GM19463 (cell line): ENCODE measurements at regions not wholly inside any gene's neighbourhood (a gene's known extent, or its start where the extent isn't known, plus 50 kb on each side); places are given as distances from the start of the nearest gene placed in this dataset.
A peak's percentile ranks its signal among the peaks of the same experiment; 100 is the strongest.

Experiments
- ATAC-seq: cut with Tn5 transposase; IDR thresholded peaks from one replicate; pipeline ENCODE4 v1.9.1; 2021; ENCODE audit warnings: mild to moderate bottlenecking, moderate library complexity; ENCODE audit not compliant: unreplicated experiment

DNA sequence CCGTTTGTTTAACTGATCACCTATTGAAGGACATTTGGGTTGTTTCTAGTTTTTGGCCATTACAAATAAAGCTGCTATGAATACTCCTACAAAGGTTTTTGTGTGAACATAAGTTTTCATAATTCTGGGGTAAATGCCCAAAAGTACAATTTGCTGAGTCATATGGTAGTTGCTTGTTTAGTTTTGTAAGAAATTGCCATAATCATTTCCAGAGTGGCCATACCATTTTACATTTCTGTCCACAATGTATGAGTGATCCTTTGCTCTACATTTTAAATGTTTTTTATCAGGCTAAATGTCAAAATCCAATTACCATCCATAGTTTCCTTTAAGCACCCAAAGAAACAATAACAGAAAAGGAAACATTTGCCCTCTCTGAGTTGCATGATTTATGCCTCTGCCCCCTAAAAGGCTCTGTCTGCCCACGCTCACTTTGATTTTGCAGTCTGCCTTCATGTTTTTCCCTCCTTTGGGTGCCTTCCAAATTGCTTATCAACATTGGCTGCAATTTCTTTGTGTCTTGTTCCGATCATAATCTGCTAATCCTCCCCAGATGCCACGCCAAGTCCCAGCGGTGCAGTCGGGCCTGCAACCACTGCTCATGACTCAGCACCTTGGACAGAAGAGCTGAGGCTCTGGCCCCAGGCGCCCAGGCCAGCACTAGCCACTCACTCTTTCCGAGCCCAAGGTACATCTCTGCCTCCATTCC, 339.2 kb downstream of the PIK3R1 start:
- ATAC-seq = no peak

DNA sequence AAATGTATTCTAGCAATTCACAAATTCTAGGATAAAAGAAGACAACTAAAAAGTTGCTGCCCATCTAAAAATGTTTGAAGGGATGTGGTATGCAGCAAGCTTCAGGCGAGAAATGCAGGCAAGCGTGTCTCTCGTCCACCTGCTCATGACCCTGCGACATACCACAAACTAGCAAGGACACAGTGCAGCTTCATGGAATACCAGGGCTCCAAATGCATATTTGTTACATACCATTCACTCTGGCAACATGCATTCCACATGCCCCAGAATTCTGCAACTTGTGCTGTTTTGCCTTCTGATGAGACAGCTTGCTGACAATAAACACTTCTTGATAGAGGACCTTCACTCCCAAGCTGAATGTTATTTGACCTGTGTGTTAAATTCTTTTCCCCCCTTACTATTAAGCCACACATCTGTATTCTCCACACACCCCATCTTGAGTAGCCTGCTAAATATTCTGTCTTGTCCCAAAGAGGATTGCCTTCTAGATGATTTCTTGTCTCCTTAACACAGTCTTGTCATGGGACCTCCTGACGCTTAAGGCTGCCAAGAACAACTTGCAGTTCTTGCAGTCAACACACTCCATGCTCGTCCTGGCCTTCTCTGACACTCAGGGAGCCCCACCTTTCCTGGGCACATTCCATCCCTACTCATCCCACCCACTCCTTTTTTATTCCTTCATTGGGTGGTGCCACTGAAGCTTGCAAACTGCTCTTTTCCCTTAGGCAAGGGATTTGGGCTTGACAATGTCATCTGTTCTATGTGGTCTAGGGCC, 340.5 kb downstream of the PIK3R1 start:
- no peak for ATAC-seq

- no peak for ATAC-seq
Observed at GRCh38 chr5:68557162-68557936, 341.8 kb downstream of the PIK3R1 start.

DNA sequence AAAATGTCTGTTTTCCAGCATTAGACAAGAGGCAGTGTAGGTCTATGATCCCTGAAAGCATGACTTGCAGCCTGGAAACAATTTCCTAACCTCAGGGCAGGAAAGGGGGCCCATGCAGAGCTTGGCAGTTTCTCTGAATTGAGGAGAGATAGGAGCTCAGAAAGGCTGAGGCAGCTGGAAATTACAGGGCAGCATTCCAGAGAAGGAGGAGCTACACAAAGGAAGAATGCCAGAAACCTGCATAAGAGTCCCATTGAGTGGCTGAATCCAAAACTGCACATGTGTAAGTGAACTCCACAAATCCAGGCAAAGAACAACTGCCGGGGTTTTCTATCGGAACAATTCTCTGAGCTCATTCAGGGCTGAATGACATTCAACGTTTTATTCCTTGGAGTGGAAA, 346.8 kb downstream of the PIK3R1 start:
- no peak for ATAC-seq

- ATAC-seq = peak; percentile 90
Observed at GRCh38 chr5:68565427-68565826, 349.9 kb downstream of the PIK3R1 start.

DNA sequence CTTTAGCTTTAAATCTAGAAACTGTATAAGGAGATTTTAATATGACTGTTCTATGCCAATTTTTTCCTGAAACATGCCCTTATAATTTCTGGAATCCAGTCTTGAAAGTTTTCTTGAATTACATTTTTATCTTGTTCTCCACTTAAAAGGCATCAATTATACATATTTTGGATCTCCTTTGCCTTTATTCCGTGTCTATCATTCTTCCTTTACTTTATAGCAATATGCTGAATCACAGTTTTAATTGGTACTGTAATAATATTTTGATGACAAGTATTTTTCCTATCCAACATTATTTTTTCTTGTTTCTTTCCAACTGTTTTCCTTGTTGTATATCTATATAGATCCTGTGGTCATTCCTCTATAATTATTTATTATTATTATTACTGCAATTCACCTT, 361.2 kb downstream of the PIK3R1 start:
- ATAC-seq = no peak

- no peak for ATAC-seq
Observed at GRCh38 chr5:68582284-68582683, 366.7 kb downstream of the PIK3R1 start.

GRCh38 chr5:68587171-68587570, 371.6 kb downstream of the PIK3R1 start:
- no peak for ATAC-seq

- ATAC-seq = no peak
Observed at GRCh38 chr5:68591850-68592249, 376.3 kb downstream of the PIK3R1 start.

- no peak for ATAC-seq
Observed at GRCh38 chr5:68592351-68592750, 376.8 kb downstream of the PIK3R1 start.

DNA sequence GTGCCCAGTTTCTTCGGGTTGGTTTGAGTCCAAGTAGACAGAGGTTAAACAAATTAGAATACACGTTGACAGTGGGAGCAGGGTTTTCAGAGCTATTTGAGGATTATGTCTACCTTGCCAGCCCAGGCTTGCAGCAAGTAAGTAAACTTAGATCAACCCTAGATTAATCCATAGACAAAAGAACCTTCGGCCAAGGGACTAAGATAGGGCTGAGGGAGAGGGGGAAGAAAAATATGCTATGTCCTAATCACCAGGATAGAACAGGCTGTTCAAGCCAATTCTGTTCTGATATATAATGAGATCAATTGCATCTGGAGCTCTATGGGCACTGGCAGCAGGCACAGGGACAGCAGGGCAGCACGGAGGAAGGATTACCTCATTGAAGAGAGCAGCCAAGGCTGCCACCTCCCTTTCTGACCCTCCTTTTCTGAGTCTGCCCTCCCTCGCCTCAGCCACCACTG, 377.7 kb downstream of the PIK3R1 start:
- ATAC-seq = no peak

DNA sequence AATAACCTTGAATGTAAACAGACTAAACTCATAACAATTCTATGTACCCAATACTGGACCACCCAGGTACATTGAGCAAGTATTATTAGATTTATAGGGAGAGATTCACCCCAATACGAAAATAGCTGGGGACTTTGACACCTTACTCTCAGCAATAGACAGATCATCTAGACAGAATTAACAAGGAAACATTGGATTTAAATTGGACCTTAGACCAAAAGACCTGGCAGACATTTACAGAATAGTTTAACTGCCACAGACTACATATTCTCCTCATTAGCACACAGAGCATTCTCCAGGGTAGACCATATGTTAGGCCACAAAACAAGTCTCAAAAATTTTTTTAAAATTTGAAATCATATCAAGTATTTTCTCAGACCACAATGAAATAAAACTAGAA, 397.4 kb downstream of the PIK3R1 start:
- ATAC-seq = no peak

DNA sequence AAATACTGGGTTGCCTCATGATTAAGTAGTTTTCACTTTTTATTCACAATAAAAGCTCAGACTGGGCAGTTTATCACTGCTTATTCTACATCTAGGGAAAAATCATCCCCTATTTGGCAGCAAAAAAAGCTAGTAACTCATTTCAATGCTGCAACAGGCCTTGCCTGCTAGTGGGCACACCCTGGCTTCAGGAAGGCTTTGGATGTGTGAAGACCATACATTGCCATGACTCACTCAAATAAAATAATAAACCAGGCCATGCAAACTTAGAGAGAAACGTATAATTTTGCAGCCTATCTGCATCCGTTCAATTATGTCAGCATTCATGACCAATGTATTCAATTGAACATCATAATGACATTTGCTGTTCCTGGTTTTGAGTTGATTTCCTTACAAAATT, 402.9 kb downstream of the PIK3R1 start:
- ATAC-seq = no peak

- ATAC-seq = no peak
Observed at GRCh38 chr5:68627001-68627400, 411.4 kb downstream of the PIK3R1 start.

DNA sequence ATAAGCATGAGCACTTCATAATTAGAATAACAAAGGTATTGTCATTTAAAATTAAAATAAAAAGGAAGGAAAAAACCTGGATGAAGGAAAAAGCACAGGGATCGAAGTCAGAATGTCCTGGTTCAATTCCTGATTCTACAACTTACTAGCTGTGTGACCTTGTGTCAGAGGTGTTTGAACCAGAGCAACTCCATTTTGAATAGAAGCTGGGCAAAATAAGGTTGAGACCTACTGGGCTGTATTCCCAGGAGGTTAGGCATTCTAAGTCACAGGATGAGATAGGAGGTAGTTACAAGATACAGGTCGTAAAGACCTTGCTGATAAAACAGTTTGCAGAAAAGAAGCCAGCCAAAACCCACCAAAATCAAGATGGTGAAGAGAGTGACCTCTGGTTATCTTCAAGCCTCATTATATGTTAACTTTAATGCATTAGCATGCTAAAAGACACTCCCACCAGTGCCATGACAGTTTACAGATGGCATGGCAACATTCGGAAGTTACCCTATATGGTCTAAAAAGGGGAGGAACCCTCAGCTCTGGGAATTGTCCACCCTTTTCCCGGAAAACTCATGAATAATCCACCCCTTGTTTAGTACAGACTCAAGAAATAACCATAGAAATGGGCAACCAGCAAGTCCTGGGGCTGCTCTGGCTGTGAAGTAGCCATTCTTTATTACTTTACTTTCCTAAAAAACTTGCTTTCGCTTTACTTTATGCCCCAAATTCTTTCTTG, 412.7 kb downstream of the PIK3R1 start:
- ATAC-seq = no peak

GRCh38 chr5:68630354-68630753, 414.8 kb downstream of the PIK3R1 start:
- ATAC-seq = no peak

GRCh38 chr5:68631884-68632283, 416.3 kb downstream of the PIK3R1 start:
- no peak for ATAC-seq

GRCh38 chr5:68641211-68641610, 425.7 kb downstream of the PIK3R1 start:
- peak; percentile 39 for ATAC-seq

DNA sequence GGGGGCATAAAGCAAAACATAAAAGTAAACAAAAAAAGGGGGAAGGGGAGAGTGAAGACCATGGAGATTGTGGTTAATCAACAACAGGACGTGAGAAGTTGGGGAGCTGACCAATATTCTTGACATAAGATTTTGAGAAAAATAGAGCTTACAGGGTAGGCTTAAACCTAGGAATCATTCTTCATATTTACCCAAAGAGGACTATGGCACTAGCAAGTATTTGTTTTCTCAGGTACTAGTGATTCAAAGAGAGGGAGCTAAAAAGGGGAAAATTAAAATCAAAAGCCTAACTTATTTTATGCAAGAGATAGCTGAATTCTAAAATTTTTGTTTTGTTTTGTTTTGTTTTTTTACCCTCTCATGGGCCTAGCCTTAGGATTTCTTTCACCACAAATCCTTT, 427.5 kb downstream of the PIK3R1 start:
- ATAC-seq = no peak

- peak; percentile 97 for ATAC-seq
Observed at GRCh38 chr5:68644971-68645370, 429.4 kb downstream of the PIK3R1 start.

GRCh38 chr5:68646144-68646543, 430.6 kb downstream of the PIK3R1 start:
- ATAC-seq = no peak
